AG04450 (cell line): ENCODE measurements at regions not wholly inside any gene's neighbourhood (a gene's known extent, or its start where the extent isn't known, plus 50 kb on each side); places are given as distances from the start of the nearest gene placed in this dataset.
"Not testable (repeated sequence)": the region's sequence is repeated elsewhere in the genome, so short reads cannot be mapped to it uniquely, and the experiment has no call there.

Source experiments
- CTCF ChIA-PET: fragments of 300-600, 350-600 bp; formaldehyde crosslinking; extraction: SDS; loops from one replicate; lab custom pipeline; 2022; ENCODE audit warnings: antibody characterized with exemption, inconsistent platforms; lab: Charles Lee
- POLR2A ChIA-PET: fragments of 350-600 bp; formaldehyde crosslinking; extraction: SDS; loops from one replicate; lab custom pipeline; 2021; ENCODE audit warnings: antibody characterized with exemption, inconsistent platforms; lab: Yijun Ruan, JAX
- DNase-seq: peaks from one replicate; pipeline ENCODE4 v3.0.0-alpha.2; 2011; ENCODE audit warnings: low read depth, low spot score
- H3K27ac ChIP-seq: one replicate; pipeline ENCODE4 v1.5.1; 2012; ENCODE audit warnings: low read depth, low read length, control low read depth
- H3K27me3 ChIP-seq: one replicate; pipeline ENCODE4 v1.6.0; 2012; ENCODE audit warnings: low read length; ENCODE audit not compliant: control insufficient read depth, insufficient read depth
- H3K4me3 ChIP-seq: 2 replicates; pipeline ENCODE4 v1.5.1; 2011; ENCODE audit warnings: mild to moderate bottlenecking, low read depth, low read length, control low read depth
- H3K9me3 ChIP-seq: 2 replicates; pipeline ENCODE4 v1.5.1; 2012; ENCODE audit warnings: low read length; ENCODE audit not compliant: control insufficient read depth, insufficient read depth
- CTCF ChIP-seq: IDR thresholded peaks from 2 replicates; pipeline ENCODE4 v1.5.1; 2011; ENCODE audit warnings: low read depth, low read length, control low read depth, inconsistent platforms

- CTCF ChIA-PET = no interaction called here
- no peaks in the 10 kb centered on the region for H3K27me3 ChIP-seq
- H3K27ac ChIP-seq = no peak overlapping the region
- H3K9me3 ChIP-seq = no peaks in the 10 kb centered on the region
- POLR2A ChIA-PET = no interaction called here
- DNase-seq = no peak
- H3K4me3 ChIP-seq = no peak overlapping the region
- TF ChIP-seq CTCF = no peak
These were observed 155.4 kb upstream of the SLC35G4 start for GRCh38 chr18:11454040-11454439.

- H3K27me3 ChIP-seq, H3K4me3 ChIP-seq, POLR2A ChIA-PET, DNase-seq, H3K9me3 ChIP-seq, H3K27ac ChIP-seq: not testable (repeated sequence)
- CTCF ChIA-PET = interaction anchor here (1.1 kb wide), 1 partner anchor 133 kb away, joined by 3 read pairs; no protein-coding TSS in a partner anchor
These were observed 165.2 kb upstream of the SLC35G4 start for GRCh38 chr18:11444169-11444568.

- ChIA-PET POLR2A (no interaction called here), CTCF (no interaction called here)
- no peak overlapping the region for H3K4me3 ChIP-seq
- no peak overlapping the region for H3K27ac ChIP-seq
- H3K27me3 ChIP-seq = no peaks in the 10 kb centered on the region
- TF ChIP-seq CTCF = no peak
- DNase-seq = no peak
- peaks cover 6% of the 10 kb centered on the region; the same call in 1 of the 2 replicates for H3K9me3 ChIP-seq
These were observed 172.3 kb upstream of the SLC35G4 start for GRCh38 chr18:11437046-11437445.

GRCh38 chr18:11432360-11432811 is 177.0 kb upstream of the SLC35G4 start:
- CTCF ChIA-PET = no interaction called here

GRCh38 chr18:11429876-11430275 is 179.5 kb upstream of the SLC35G4 start:
- no peak for TF ChIP-seq CTCF

More at GRCh38 chr18:11432360-11432811, 177.0 kb upstream of the SLC35G4 start:
- Histone ChIP-seq H3K9me3 (peaks cover 8% of the 10 kb centered on the region; the same call in 1 of the 2 replicates), H3K27ac (no peak overlapping the region), H3K4me3 (no peak overlapping the region), H3K27me3 (no peaks in the 10 kb centered on the region)
- DNase-seq = no peak
- TF ChIP-seq CTCF = no peak
- POLR2A ChIA-PET = no interaction called here

More at GRCh38 chr18:11429876-11430275, 179.5 kb upstream of the SLC35G4 start:
- H3K4me3 ChIP-seq = no peak overlapping the region
- H3K9me3 ChIP-seq = peaks cover 8% of the 10 kb centered on the region; the same call in 1 of the 2 replicates
- ChIA-PET CTCF (no interaction called here), POLR2A (no interaction called here)
- no peak overlapping the region for H3K27ac ChIP-seq
- H3K27me3 ChIP-seq = no peaks in the 10 kb centered on the region
- no peak for DNase-seq
